T-cell (primary cell): ENCODE measurements at regions not wholly inside any gene's neighbourhood (a gene's known extent, or its start where the extent isn't known, plus 50 kb on each side); places are given as distances from the start of the nearest gene placed in this dataset.

Source experiments
- ATAC-seq, 4 experiments: fragments of 200-7000 bp in 3 of 4; fragments of 150-1000 bp in 1 of 4; cut with Tn5 transposase; replicated peaks in 1 of 4; 1 replicate in 3 of 4; 2 replicates in 1 of 4; pipeline ENCODE4 v1.10.0; 2021; ENCODE audit warnings: moderate library complexity in 3 of 4, mild to moderate bottlenecking in 2 of 4, moderate number of reproducible peaks in 1 of 4
- CTCF ChIA-PET, 2 donors: fragments of 300-600 bp; sonication (Branson Sonifier 250); formaldehyde crosslinking; loops; one replicate each; lab custom pipeline; 2022; ENCODE audit warnings: antibody characterized with exemption in 2 of 2; lab: Charles Lee
- POLR2A ChIA-PET, 2 donors: fragments of 300-600 bp; sonication (Branson Sonifier 250); formaldehyde crosslinking; loops; one replicate each; lab custom pipeline; 2022; ENCODE audit warnings: antibody characterized with exemption in 2 of 2; lab: Charles Lee
- DNase-seq, 35 experiments: peaks; one replicate each; pipeline versions ENCODE4 v3.0.0 to v3.0.0-alpha.2; 2013 to 2023
- H3K27ac ChIP-seq: one replicate; pipeline ENCODE4 v1.5.1; 2013; ENCODE audit warnings: low read length
- H3K27me3 ChIP-seq, 2 experiments: replicated peaks in 1 of 2; 1 replicate in 1 of 2; 2 replicates in 1 of 2; pipeline versions ENCODE4 v1.6.1 to v1.7.0; 2013; ENCODE audit warnings: low read length in 1 of 2, mixed read lengths in 1 of 2; ENCODE audit not compliant: control insufficient read depth in 2 of 2, insufficient read depth in 2 of 2; ENCODE audit errors: extremely low read depth in 1 of 2
- H3K36me3 ChIP-seq, 2 donors: 1 replicate in 1 of 2; 2 replicates in 1 of 2; pipeline versions ENCODE4 v1.6.1 to v1.7.0; 2013; ENCODE audit warnings: low read length in 1 of 2; ENCODE audit not compliant: control insufficient read depth in 2 of 2, insufficient read depth in 1 of 2; ENCODE audit errors: extremely low read depth in 1 of 2
- H3K4me1 ChIP-seq, 2 experiments: 1 replicate in 1 of 2; 2 replicates in 1 of 2; pipeline versions ENCODE4 v1.6.1 to v1.7.0; 2013; ENCODE audit warnings: low read length in 2 of 2, mixed read lengths in 1 of 2; ENCODE audit not compliant: insufficient read depth in 2 of 2, control insufficient read depth in 1 of 2; ENCODE audit errors: extremely low read depth in 1 of 2
- H3K4me3 ChIP-seq, 2 donors: 1 replicate in 1 of 2; 2 replicates in 1 of 2; pipeline versions ENCODE4 v1.5.1 to v1.7.0; 2013; ENCODE audit warnings: mild to moderate bottlenecking in 2 of 2, low read length in 1 of 2, moderate library complexity in 1 of 2; ENCODE audit not compliant: control insufficient read depth in 1 of 2; ENCODE audit errors: extremely low read depth in 1 of 2
- H3K9me3 ChIP-seq: 2 replicates; pipeline ENCODE4 v1.7.0; 2013
- H3K27ac Mint-ChIP-seq, 2 donors: one replicate each; pipeline ENCODE4 v1.8.0; 2020 to 2021; ENCODE audit warnings: mild to moderate bottlenecking in 2 of 2, mixed read lengths in 2 of 2
- H3K27me3 Mint-ChIP-seq, 2 donors: one replicate each; pipeline ENCODE4 v1.8.0; 2021 to 2022; ENCODE audit warnings: mixed read lengths in 2 of 2
- H3K36me3 Mint-ChIP-seq: one replicate; pipeline ENCODE4 v1.8.0; 2021; ENCODE audit warnings: mixed read lengths
- H3K4me1 Mint-ChIP-seq, 3 donors: one replicate each; pipeline ENCODE4 v1.8.0; 2020 to 2022; ENCODE audit warnings: mixed read lengths in 3 of 3, mild to moderate bottlenecking in 1 of 3
- H3K4me3 Mint-ChIP-seq, 3 donors: one replicate each; pipeline ENCODE4 v1.8.0; 2020 to 2022; ENCODE audit warnings: mild to moderate bottlenecking in 3 of 3, mixed read lengths in 3 of 3, moderate library complexity in 3 of 3
- H3K9me3 Mint-ChIP-seq, 3 donors: one replicate each; pipeline ENCODE4 v1.8.0; 2020 to 2022; ENCODE audit warnings: mixed read lengths in 3 of 3
- WGBS: methylation state at CpG from one replicate; pipeline ENCODE4 v1.1.5; 2013; ENCODE audit warnings: missing lambda C conversion rate; ENCODE audit not compliant: insufficient coverage; 5-methylcytosine and 5-hydroxymethylcytosine counted together

- Mint-ChIP-seq H3K27me3 (peaks cover 5 to 8% of the 10 kb centered on the region in 2 donors), H3K36me3 (no peaks in the 10 kb centered on the region), H3K27ac (no peak overlapping the region), H3K4me3 (no peak overlapping the region), H3K9me3 (peaks cover 0 to 22% (median 9%) of the 10 kb centered on the region in 3 donors), H3K4me1 (no peaks in the 10 kb centered on the region)
- Histone ChIP-seq H3K27ac (no peak overlapping the region), H3K36me3 (no peaks in the 10 kb centered on the region), H3K4me3 (no peak overlapping the region), H3K4me1 (no peaks in the 10 kb centered on the region), H3K9me3 (peaks cover 3% of the 10 kb centered on the region), H3K27me3 (peaks cover 0 to 3% of the 10 kb centered on the region in 2 experiments)
- WGBS = no CpG with 5 or more reads among the region's 1 CpG
- ATAC-seq = no peak
- CTCF ChIA-PET = no interaction called here
- POLR2A ChIA-PET = no interaction called here
- no peak for DNase-seq
Observed at GRCh38 chr10:63883861-63884260, 362.7 kb downstream of the REEP3 start.

DNA sequence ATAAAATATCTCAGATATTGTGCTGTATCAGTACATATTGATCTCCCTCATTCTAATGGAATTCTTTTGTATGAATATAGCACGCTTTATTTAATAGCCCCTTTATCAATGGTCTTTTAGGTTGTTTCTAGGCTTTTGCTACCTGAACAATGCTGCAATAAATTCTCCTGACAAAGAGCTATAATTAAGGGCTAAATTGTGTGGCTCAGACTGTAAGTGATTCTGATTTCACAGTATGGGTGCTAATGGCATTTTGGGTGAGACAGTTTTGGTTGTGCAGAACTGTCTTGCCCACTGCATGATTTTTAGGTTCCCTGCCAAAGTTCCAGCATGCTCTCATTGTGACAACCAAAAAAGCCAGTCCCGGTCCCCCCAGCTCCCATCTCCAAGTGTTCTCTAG lies 363.2 kb downstream of the REEP3 start:
- peaks cover 5 to 8% of the 10 kb centered on the region in 2 donors for H3K27me3 Mint-ChIP-seq
- H3K4me1 Mint-ChIP-seq = no peaks in the 10 kb centered on the region
- H3K27ac Mint-ChIP-seq = no peak overlapping the region
- Histone ChIP-seq H3K27ac (no peak overlapping the region), H3K36me3 (no peaks in the 10 kb centered on the region), H3K4me1 (no peaks in the 10 kb centered on the region), H3K4me3 (no peak overlapping the region), H3K9me3 (peaks cover 3% of the 10 kb centered on the region), H3K27me3 (peaks cover 0 to 3% of the 10 kb centered on the region in 2 experiments)
- ChIA-PET CTCF (no interaction called here), POLR2A (no interaction called here)
- WGBS = no CpG with 5 or more reads among the region's 2 CpGs
- no peak for DNase-seq
- peaks cover 0 to 18% (median 6%) of the 10 kb centered on the region in 3 donors for H3K9me3 Mint-ChIP-seq
- no peak overlapping the region for H3K4me3 Mint-ChIP-seq
- H3K36me3 Mint-ChIP-seq = no peaks in the 10 kb centered on the region
- no peak for ATAC-seq

GRCh38 chr10:63885156-63885555 lies 364.0 kb downstream of the REEP3 start:
- Histone ChIP-seq H3K36me3 (no peaks in the 10 kb centered on the region), H3K27me3 (peaks cover 0 to 3% of the 10 kb centered on the region in 2 experiments), H3K9me3 (peaks cover 3% of the 10 kb centered on the region), H3K4me1 (no peaks in the 10 kb centered on the region), H3K27ac (no peak overlapping the region), H3K4me3 (no peak overlapping the region)
- Mint-ChIP-seq H3K4me3 (no peak overlapping the region), H3K27me3 (peaks cover 8 to 9% of the 10 kb centered on the region in 2 donors), H3K9me3 (peaks cover 0 to 11% (median 6%) of the 10 kb centered on the region in 3 donors), H3K4me1 (no peaks in the 10 kb centered on the region), H3K36me3 (no peaks in the 10 kb centered on the region), H3K27ac (no peak overlapping the region)
- ChIA-PET CTCF (no interaction called here), POLR2A (no interaction called here)
- DNase-seq (no peak), ATAC-seq (no peak)

DNA sequence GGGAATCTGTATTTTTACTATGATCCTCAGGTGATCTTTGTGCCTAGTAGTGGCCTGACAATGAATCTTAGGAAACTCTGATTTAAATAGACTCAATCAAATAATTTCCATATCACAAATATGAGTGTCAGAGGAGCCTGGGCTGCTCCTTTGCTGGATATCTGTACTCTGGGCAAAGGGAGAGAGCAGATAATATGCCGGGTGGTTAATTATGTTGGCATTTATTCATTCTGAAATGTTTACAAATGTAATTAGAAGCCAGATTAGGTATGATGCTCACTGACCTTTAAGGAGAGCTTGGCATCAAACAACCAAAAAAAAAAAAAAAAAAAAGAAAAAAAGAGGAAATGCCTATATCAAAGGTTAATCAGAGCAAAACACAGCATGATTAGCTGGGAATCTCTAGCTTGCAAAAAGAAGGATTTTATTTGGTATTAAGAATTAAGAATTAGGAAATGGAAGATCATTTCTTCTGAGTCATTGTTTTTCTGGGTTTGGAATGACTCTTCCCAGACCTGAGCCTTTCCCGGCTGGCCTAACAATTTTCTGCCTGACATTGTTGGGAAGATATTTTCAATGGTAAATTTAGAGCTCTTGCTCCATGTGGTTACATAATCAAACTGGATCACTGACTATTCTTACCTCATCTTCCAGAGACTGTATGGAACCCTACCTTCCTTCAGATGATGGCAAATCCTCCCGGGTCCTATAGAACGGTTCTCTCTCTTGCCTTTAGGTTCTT lies 365.3 kb downstream of the REEP3 start:
- Histone ChIP-seq H3K27ac (no peak overlapping the region), H3K36me3 (no peaks in the 10 kb centered on the region), H3K4me1 (no peaks in the 10 kb centered on the region), H3K9me3 (no peaks in the 10 kb centered on the region), H3K27me3 (peaks cover 0 to 5% of the 10 kb centered on the region in 2 experiments), H3K4me3 (no peak overlapping the region)
- H3K4me1 Mint-ChIP-seq = no peaks in the 10 kb centered on the region
- DNase-seq (no peak), ATAC-seq (no peak)
- H3K4me3 Mint-ChIP-seq = no peak overlapping the region
- no peak overlapping the region for H3K27ac Mint-ChIP-seq
- CTCF ChIA-PET = interaction anchor here in 1 of 2 donors (0.5 kb wide), 1 partner anchor 1186 kb away, joined by 3 read pairs; no protein-coding TSS in a partner anchor
- no peaks in the 10 kb centered on the region for H3K9me3 Mint-ChIP-seq
- no peaks in the 10 kb centered on the region for H3K36me3 Mint-ChIP-seq
- H3K27me3 Mint-ChIP-seq = peaks cover 8 to 9% of the 10 kb centered on the region in 2 donors
- WGBS = 85% methylated on average over 2 of the region's 4 CpGs
- POLR2A ChIA-PET = no interaction called here

GRCh38 chr10:63887023-63887589 lies 365.9 kb downstream of the REEP3 start:
- ChIA-PET CTCF (interaction anchor here in 1 of 2 donors (0.5 kb wide), 1 partner anchor 1185 kb away, joined by 3 read pairs; no protein-coding TSS in a partner anchor), POLR2A (no interaction called here)
- Histone ChIP-seq H3K4me1 (no peaks in the 10 kb centered on the region), H3K27me3 (peaks cover 0 to 9% of the 10 kb centered on the region in 2 experiments), H3K9me3 (no peaks in the 10 kb centered on the region), H3K27ac (no peak overlapping the region), H3K36me3 (no peaks in the 10 kb centered on the region), H3K4me3 (no peak overlapping the region)
- no peaks in the 10 kb centered on the region for H3K36me3 Mint-ChIP-seq
- ATAC-seq = no peak
- H3K4me3 Mint-ChIP-seq = no peak overlapping the region
- WGBS = 79% methylated on average over 11 of the region's 11 CpGs
- no peaks in the 10 kb centered on the region for H3K4me1 Mint-ChIP-seq
- no peaks in the 10 kb centered on the region for H3K9me3 Mint-ChIP-seq
- peaks cover 3 to 9% of the 10 kb centered on the region in 2 donors for H3K27me3 Mint-ChIP-seq
- H3K27ac Mint-ChIP-seq = no peak overlapping the region
- no peak for DNase-seq

DNA sequence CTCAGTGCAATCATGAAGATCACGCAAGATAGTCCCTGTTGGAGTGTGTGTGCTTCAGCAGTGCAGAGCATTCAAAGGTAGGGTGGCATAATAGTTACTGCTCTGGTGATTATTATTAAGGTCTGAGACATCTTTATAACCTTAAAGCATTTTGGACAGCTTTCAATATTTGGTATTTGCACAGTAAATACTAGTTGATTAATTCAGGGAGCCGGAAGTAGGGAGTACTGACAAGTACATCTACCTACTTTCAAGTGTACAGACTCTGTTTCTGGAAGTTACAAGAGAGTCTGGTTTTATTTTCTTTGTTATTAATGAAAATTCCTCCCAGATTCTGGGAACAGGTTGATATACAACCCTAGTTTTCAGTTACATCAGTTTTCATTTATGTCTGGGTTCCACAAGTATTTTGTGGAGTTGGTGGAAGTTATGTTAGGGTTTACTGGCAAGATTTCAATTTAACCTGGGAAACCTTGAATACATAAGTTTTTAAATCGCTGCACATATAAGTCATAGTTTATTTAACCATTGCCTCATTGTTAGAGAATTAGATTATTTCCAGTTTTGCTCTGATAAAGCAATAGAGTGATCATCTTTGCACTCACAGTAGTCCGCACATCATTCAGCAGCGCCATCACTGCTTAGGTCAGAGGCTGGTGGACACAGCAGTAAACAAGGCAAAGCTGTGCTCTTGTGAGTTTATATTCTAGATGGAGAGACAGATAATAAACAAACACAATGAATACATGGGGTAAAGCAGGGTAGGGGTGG lies 366.6 kb downstream of the REEP3 start:
- Mint-ChIP-seq H3K9me3 (no peaks in the 10 kb centered on the region), H3K27ac (no peak overlapping the region), H3K27me3 (peaks cover 3 to 9% of the 10 kb centered on the region in 2 donors), H3K4me3 (no peak overlapping the region), H3K36me3 (no peaks in the 10 kb centered on the region), H3K4me1 (no peaks in the 10 kb centered on the region)
- ChIA-PET CTCF (no interaction called here), POLR2A (no interaction called here)
- H3K4me1 ChIP-seq = no peaks in the 10 kb centered on the region
- no peak for ATAC-seq
- no peak overlapping the region for H3K27ac ChIP-seq
- peaks cover 0 to 6% of the 10 kb centered on the region in 2 experiments for H3K27me3 ChIP-seq
- H3K9me3 ChIP-seq = no peaks in the 10 kb centered on the region
- no peak for DNase-seq
- H3K36me3 ChIP-seq = no peaks in the 10 kb centered on the region
- 100% methylated on average over 1 of the region's 5 CpGs for WGBS
- H3K4me3 ChIP-seq = no peak overlapping the region
